ENCODE measurements at regions not wholly inside any gene's neighbourhood (a gene's known extent, or its start where the extent isn't known, plus 50 kb on each side); places are given as distances from the start of the nearest gene placed in this dataset.
"Not testable (repeated sequence)": the region's sequence is repeated elsewhere in the genome, so short reads cannot be mapped to it uniquely, and the experiment has no call there.

DNA sequence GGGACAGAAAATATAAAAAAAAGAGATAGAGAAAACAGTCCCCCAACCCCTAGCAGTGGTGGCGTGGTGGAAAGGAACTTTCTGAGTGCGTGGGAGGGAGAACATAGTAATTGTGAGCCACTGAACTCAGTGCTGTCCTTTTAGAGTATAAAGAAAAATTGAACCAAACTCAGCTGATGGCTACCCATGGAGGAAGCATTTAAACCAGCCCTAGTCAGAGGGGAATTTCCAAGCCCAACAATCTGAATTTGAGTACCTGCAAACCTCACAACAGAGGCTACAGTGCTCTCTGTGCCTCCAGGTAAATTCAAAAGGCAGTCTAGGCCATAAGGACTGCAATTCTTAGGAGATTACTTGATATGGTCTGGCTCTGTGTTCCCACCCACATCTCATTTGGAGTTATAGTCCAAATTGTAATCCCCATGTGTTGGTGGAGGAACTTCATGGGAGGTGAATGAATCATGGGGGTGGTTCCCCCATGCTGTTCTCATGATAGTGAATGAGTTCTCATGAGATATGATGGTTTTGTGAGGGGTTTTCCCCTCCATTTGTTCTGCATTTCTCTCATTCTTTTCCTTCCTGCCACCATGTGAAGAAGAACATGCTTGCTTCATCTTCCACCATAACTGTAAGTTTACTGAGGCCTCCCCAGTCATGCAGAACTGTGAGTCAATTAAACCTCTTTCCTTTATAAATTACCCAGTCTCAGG, 687.8 kb downstream of the FAM181B start:
- DNase-seq: no peak

- no peak for DNase-seq
Observed at GRCh38 chr11:82043316-82043715, 690.3 kb downstream of the FAM181B start.

GRCh38 chr11:82041764-82042163, 691.9 kb downstream of the FAM181B start:
- DNase-seq: no peak

- DNase-seq: no peak
Observed at GRCh38 chr11:82038154-82038553, 695.5 kb downstream of the FAM181B start.

GRCh38 chr11:82034527-82034926, 699.1 kb downstream of the FAM181B start:
- no peak for DNase-seq

DNA sequence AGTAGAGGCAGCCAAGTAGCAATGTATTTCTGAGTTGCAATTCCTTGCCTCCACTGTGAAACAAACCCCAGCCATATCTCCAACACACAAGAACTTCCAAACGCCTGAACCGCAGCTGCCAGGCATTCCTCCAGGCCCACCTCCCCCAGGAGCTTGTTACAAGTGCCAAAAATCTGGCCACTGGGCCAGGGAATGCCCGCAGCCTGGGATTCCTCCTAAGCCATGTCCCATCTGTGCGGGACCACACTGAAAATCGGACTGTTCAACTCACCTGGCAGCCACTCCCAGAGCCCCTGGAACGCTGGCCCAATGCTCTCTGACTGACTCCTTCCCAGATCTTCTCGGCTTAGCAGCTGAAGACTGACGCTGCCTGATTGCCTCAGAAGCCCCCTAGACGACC, 706.3 kb downstream of the FAM181B start:
- DNase-seq: not testable (repeated sequence)

DNA sequence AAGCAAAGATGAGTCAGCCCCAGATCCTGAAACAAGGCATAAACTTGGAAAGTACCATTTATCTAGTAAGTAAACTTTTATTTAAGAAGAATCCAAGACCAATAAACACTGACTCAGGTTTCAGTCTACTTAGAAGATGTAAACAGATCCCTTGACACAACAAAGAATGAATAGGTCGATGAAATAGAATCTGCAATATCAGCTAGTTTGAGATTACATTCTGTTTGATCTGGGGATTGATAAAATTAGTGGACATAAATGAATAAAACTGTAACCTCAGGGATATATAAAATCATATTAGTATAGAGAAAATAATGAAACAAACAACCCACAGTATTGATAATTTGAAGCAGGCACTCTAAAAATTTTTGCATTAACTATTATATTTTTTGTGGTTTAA, 708.9 kb downstream of the FAM181B start:
- DNase-seq: no peak

- no peak for DNase-seq
Observed at GRCh38 chr11:82012276-82012675, 721.4 kb downstream of the FAM181B start.

GRCh38 chr11:82009133-82009532, 724.5 kb downstream of the FAM181B start:
- DNase-seq: no peak

DNA sequence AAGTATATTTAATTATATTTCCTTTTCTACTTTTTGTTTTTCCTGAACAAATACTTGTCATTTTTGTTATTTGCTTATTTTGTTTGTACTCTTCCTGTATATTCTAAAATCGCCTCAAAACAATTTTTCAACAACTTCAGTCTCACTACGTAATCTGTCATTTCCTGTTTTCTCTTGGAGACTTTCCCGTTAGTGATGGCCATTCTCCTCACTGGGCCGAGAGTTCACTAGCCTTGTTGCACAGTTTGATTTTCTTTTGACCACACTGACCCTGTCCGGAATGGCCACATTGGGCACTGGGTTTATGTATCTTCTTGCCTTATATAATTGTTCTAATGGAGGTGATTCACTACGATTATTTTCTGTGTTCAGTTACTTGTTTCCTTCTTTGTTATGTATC, 726.1 kb downstream of the FAM181B start:
- no peak for DNase-seq

DNA sequence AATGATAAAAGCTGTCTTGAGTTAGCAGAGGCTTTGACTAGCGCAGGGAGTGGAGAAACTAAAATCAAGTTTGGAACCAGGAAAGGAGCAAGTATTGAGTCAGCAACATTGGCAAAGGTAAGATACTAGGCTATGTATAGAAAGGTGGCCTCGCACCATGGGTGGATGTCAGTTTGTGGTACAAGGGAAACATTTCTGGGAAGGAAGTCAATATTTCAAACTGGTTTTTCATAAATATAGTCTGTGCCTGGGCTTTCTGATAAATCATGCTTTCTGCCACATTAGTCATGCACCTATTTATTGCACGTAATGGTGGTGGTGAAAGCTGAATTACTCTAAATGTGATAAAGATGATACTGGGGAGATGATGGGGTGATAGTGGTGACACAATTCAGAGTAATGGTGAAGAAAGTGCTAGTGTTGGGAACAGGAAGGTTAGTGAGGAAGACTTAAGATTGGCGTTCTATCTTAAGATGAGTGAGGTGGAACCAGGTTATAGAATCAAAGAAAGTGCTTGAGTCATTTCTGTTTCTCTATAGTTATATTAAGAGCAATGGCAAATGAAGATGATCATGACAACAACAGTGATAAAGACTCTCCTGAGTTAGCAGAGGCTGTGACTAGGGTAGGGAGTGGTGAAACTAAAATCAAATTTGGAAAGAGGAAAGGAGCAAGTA, 729.0 kb downstream of the FAM181B start:
- DNase-seq: no peak

DNA sequence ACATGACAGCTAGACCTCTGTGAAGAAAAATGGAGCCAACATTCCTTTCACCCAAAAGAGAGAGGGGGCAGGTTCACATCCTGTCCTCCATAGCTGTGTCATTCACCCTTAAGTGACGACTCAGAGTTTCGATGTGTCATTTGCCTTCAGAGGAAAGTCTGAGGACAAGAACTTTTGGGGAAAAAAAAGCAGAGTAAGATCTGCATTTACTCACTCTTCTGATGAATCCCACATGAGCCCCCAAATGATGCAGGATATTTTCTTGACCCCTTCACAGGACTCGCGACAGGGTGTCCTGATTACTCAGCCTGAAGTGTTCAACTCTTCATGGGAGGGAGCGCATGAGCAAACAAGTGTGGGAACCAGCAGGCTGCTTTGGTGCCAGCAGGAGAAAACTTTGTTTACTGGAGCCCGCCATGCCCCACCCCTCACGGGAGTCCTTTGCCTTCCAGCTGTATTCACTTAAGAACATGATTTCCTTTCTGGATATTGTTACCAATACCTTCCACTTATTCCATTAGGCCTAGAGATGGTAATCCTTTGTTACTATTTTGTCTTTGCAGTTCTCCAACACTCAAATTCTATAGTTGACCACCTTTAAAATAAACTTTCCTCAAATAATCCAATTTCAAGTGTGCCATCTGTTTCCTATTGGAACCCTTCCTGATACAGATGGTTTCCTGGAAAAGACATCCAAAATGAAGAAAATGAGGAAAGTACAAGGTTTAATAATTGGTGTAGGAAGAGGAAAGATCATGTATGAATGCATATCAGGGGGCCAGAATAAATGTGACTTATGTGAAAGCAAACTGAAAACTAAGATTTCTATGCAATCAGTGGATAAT, 729.8 kb downstream of the FAM181B start:
- DNase-seq: no peak

DNA sequence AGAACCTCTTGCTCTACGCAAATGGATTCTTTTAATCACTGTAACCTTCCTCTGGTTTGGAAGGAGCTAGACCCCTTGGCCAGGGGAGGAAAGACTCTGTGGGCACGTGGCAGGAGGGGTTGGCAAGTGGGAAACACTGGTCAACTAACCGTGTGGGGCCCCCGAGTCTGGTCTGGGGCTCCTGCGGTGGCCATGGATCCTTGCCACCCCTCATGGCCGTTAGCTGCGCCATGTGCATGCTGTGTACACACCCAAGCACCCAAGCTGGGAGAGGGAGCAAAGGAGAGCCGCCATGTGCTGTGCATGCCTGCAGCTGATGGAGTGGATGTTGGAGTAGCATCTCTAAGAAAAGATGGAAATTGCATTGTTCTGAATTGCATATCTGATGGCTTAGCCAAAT, 730.6 kb downstream of the FAM181B start:
- DNase-seq: no peak

- no peak for DNase-seq
Observed at GRCh38 chr11:81995889-81996288, 737.8 kb downstream of the FAM181B start.

DNA sequence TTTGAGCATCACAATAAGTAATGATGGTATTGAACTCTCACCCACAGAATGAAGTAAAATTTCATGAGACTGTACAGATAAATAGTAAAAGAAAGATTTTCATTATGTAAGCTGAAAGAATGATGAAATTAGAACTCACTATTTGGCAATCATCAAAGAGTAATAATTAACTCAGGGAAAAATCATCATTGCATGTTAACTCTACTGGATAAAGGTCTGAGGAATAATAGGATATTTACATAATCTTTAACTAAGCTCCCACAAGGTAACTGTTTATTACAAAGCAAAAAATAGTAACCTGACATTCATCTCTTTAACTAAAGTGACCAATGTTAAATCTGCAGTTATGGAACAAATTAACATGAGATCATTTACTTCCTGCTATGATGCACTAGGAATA, 739.9 kb downstream of the FAM181B start:
- DNase-seq: no peak

- no peak for DNase-seq
Observed at GRCh38 chr11:81990659-81991443, 742.8 kb downstream of the FAM181B start.

DNA sequence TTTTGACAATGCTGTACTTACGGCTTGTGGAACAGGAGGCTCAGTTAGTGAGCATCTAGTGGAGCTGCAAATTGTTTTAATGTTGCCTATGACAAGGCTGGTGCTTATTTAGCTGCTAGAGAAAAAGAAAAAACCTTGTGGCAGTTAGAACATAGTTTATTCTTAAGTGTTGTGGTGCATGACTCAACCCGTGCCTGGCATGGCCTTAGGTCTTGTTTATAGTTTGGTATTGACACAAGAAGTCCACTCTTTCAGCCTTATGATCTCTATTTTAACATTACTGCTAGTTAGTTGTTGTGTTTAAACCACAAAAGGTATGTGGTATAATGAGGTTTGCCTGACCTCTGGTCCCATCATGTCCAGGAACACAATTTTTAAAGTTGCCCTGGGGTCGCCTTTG, 744.6 kb downstream of the FAM181B start:
- no peak for DNase-seq

- no peak for DNase-seq
Observed at GRCh38 chr11:81987829-81988472, 745.7 kb downstream of the FAM181B start.

DNA sequence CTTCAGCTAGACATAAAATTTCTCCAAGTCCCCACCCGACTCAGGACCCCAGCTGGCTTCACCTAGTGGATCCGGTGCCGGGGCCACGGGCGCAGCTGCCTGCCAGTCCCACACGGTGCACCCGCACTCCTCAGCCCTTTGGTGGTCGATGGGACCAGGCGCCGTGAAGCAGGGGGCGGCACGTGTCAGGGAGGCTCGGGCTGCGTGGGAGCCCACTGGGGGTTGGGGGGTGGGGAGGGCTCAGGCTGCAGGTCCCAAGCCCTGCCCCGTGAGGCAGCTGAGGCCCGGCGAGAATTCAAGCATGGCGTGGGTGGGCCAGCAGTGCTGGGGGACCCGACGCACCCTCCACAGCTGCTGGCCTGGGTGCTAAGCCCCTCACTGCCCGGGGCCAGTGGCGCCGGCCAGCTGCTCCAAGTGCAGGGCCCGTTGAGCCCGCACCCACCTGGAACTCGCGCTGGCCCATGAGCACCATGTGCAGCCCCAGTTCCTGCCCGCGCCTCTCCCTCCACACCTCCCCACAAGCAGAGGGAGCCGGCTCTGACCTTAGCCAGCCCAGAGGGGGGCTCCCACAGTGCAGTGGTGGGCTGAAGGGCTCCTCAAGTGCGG, 747.0 kb downstream of the FAM181B start:
- no peak for DNase-seq

- no peak for DNase-seq
Observed at GRCh38 chr11:81979448-81979847, 754.2 kb downstream of the FAM181B start.

DNA sequence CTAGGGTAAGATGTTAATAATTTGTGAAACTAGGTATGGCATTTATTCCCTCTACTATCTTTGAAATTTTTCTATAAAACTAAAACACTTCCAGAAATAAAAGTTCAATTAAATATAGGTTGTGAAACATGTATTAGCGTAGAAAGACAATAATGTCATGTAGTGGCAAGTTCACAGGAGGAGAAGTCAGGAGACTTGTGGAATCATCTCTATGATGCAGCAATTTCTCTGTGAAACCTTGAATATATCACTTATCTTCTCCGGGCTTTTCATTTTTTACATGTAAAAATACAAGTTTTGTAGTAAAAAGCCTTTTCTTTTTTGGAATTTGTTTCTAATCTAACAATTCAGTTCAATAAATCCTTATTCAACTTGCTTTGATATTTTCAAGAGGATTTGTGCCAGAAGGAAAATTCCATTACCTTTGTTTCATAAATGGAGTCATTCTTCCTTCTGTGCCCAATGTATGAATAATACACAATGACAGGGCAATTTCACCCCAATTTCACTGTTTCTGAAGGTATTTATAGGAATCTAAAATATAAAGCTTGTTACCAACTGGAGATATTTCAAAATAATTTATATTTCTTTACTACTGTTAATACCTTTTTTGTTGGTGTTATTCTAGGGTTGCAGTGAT, 758.3 kb downstream of the FAM181B start:
- DNase-seq: no peak

GRCh38 chr11:81970886-81971285, 762.8 kb downstream of the FAM181B start:
- no peak for DNase-seq

Measured in right hindlimb (tissue), 1 donor.